GM12878 (cell line): ENCODE measurements at regions not wholly inside any gene's neighbourhood (a gene's known extent, or its start where the extent isn't known, plus 50 kb on each side); places are given as distances from the start of the nearest gene placed in this dataset.

Experiments used
- CBFB ChIP-seq: IDR thresholded peaks from 2 replicates; pipeline ENCODE4 v1.6.1; 2016; ENCODE audit warnings: antibody characterized with exemption, low read depth
- CEBPB ChIP-seq, 2 experiments: fragments of 150-350 bp in 1 of 2; IDR thresholded peaks; 2 replicates each; pipeline ENCODE4 v1.6.1; 2012 to 2014; ENCODE audit warnings: low read depth in 2 of 2, low read length in 2 of 2, borderline replicate concordance in 1 of 2, inconsistent platforms in 1 of 2
- CHD2 ChIP-seq: IDR thresholded peaks from 2 replicates; pipeline ENCODE4 v1.6.1; 2011; ENCODE audit warnings: low read depth, low read length, improper control_type of control experiment, borderline replicate concordance
- POLR2A ChIP-seq: IDR thresholded peaks from 2 replicates; pipeline ENCODE4 v1.6.1; 2011; ENCODE audit warnings: low read depth, mild to moderate bottlenecking, low read length
- SIX5 ChIP-seq: IDR thresholded peaks from 2 replicates; pipeline ENCODE4 v1.6.1; 2011; ENCODE audit warnings: mild to moderate bottlenecking, low read depth, low read length, moderate library complexity; ENCODE audit not compliant: severe bottlenecking
- ZNF24 ChIP-seq: fragments of 450-650 bp; IDR thresholded peaks from 2 replicates; pipeline ENCODE4 v1.6.1; 2017; ENCODE audit warnings: antibody characterized with exemption, mild to moderate bottlenecking
- TF ChIP-seq, protein P1 (sequence below), 3 experiments: IDR thresholded peaks in 2 of 3; conservative IDR thresholded peaks in 1 of 3; 2 replicates each; pipeline ENCODE4 v1.5.1; 2011; ENCODE audit warnings: low read depth in 3 of 3, low read length in 3 of 3, mild to moderate bottlenecking in 3 of 3, control low read depth in 2 of 3, moderate library complexity in 2 of 3, inconsistent platforms in 1 of 3, mixed read lengths in 1 of 3; ENCODE audit not compliant: control insufficient read depth in 2 of 3, insufficient read depth in 1 of 3; ENCODE audit errors: extremely low read depth in 1 of 3

DNA sequence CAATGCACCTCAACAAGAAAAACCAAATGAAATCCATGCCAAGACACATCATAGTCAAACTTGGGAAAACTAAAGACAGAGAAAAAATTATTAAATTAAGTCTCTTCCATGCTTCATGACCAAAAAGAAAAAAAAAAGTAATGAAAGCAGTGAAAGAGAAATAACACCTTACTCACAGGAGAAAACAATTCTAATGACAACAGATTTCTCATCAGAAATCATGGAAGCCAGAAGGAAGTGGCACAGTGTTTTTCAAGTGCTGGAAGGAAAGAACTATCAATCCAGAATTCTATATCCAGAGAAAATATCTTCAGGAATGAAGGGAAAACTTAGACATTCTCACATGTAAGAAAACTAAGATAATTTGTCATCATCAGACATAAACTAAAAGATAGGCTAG is 71.1 kb upstream of the NUDT4 start:
- no peak for TF ChIP-seq CBFB
- no peak for TF ChIP-seq ZNF24
- TF ChIP-seq, protein P1, sequence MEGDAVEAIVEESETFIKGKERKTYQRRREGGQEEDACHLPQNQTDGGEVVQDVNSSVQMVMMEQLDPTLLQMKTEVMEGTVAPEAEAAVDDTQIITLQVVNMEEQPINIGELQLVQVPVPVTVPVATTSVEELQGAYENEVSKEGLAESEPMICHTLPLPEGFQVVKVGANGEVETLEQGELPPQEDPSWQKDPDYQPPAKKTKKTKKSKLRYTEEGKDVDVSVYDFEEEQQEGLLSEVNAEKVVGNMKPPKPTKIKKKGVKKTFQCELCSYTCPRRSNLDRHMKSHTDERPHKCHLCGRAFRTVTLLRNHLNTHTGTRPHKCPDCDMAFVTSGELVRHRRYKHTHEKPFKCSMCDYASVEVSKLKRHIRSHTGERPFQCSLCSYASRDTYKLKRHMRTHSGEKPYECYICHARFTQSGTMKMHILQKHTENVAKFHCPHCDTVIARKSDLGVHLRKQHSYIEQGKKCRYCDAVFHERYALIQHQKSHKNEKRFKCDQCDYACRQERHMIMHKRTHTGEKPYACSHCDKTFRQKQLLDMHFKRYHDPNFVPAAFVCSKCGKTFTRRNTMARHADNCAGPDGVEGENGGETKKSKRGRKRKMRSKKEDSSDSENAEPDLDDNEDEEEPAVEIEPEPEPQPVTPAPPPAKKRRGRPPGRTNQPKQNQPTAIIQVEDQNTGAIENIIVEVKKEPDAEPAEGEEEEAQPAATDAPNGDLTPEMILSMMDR (IDR thresholded peaks at IDR 0.05 in 2 of 3, conservative IDR thresholded peaks at IDR 0.05 in 1 of 3; ENCODE audit: control insufficient read depth in 2 of 3, extremely low read depth in 1 of 3, insufficient read depth in 1 of 3, low read depth in 3 of 3, low read length in 3 of 3): no peak
- TF ChIP-seq CEBPB (IDR thresholded peaks at IDR 0.05; ENCODE audit: borderline replicate concordance in 1 of 2, low read depth in 2 of 2, low read length in 2 of 2): no peak
- TF ChIP-seq POLR2A: no peak
- TF ChIP-seq SIX5: no peak
- no peak for TF ChIP-seq CHD2
